ENCODE measurements at regions not wholly inside any gene's neighbourhood (a gene's known extent, or its start where the extent isn't known, plus 50 kb on each side); places are given as distances from the start of the nearest gene placed in this dataset.
"Not testable (repeated sequence)": the region's sequence is repeated elsewhere in the genome, so short reads cannot be mapped to it uniquely, and the experiment has no call there.

DNA sequence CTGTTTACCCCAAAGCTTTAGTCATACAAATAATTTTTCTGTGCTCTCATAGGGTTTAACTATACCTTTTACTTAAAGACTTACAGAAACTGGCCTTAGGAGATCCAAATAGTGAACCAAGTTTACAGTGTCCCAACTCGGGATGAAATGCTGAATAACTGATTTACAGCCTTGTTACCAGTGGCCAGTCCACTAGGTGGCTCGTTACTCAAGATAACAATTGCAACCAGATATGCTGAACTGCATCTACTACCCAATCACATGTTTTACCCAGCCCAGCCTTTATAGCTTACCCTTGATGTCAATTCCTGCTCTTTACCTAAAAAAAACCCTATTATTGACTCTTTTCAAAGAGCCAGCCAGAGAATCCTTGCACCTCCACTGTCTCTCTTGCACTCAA, 1148.8 kb upstream of the ADGRL4 start:
- Histone ChIP-seq H3K9me3 (no peaks in the 10 kb centered on the region), H3K27ac (no peak overlapping the region), H3K4me3 (no peak overlapping the region), H3K4me1 (no peaks in the 10 kb centered on the region), H3K27me3 (no peaks in the 10 kb centered on the region), H3K36me3 (no peaks in the 10 kb centered on the region)
- TF ChIP-seq, protein P1, sequence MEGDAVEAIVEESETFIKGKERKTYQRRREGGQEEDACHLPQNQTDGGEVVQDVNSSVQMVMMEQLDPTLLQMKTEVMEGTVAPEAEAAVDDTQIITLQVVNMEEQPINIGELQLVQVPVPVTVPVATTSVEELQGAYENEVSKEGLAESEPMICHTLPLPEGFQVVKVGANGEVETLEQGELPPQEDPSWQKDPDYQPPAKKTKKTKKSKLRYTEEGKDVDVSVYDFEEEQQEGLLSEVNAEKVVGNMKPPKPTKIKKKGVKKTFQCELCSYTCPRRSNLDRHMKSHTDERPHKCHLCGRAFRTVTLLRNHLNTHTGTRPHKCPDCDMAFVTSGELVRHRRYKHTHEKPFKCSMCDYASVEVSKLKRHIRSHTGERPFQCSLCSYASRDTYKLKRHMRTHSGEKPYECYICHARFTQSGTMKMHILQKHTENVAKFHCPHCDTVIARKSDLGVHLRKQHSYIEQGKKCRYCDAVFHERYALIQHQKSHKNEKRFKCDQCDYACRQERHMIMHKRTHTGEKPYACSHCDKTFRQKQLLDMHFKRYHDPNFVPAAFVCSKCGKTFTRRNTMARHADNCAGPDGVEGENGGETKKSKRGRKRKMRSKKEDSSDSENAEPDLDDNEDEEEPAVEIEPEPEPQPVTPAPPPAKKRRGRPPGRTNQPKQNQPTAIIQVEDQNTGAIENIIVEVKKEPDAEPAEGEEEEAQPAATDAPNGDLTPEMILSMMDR (IDR thresholded peaks at IDR 0.05): no peak
- intact Hi-C loops (cut with DNase I; ENCODE audit: low total_unique reads): no loop called here
- no peak for DNase-seq

DNA sequence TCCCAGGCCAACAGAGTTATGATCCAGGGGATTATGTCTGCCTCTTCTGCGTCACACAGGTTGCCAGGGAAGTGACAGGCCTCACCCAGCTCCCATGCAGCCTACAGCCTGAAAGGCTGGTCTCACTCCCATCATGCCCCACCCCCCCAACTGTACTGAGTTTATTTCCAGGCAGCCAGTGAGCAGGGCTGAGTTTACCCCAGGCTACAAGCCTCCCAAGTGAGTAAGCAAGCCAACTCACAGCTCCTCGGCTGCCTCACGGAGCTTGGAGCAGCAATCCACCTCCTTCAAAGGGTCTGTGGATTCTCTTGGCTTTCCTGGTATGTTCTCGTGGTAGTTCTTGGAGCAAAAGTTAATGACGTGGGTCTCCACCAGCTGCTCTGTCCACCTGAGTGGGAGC, 1147.6 kb upstream of the ADGRL4 start:
- Histone ChIP-seq H3K4me3 (no peak overlapping the region), H3K36me3 (no peaks in the 10 kb centered on the region), H3K4me1 (no peaks in the 10 kb centered on the region), H3K27ac (no peak overlapping the region), H3K27me3 (no peaks in the 10 kb centered on the region), H3K9me3 (no peaks in the 10 kb centered on the region)
- intact Hi-C loops (cut with DNase I; ENCODE audit: low total_unique reads): no loop called here
- DNase-seq: no peak
- TF ChIP-seq, protein P1 (IDR thresholded peaks at IDR 0.05): no peak

DNA sequence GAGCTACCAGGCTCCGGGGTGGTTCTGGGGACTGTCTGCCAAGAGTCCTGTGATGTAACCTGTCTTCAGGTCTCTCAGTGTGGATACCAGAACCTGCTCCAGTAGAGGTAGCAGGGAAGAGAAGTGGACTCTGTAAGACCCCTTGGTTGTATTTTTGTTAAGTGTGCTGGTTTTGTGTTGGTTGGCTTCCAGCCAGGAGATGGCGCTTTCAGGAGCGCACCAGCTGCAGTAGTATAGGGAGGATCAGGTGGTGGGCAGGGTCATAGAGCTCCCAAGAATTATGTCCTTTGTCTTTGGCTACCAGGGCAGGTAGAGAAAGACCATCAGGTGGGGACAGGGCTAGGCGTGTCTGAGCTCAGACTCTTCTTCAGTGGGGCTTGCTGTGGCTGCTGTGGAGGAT, 1147.2 kb upstream of the ADGRL4 start:
- no peaks in the 10 kb centered on the region for H3K4me1 ChIP-seq
- TF ChIP-seq, protein P1 (IDR thresholded peaks at IDR 0.05): no peak
- no peaks in the 10 kb centered on the region for H3K9me3 ChIP-seq
- H3K27me3 ChIP-seq: no peaks in the 10 kb centered on the region
- no peak for DNase-seq
- H3K27ac ChIP-seq: no peak overlapping the region
- no peak overlapping the region for H3K4me3 ChIP-seq
- no peaks in the 10 kb centered on the region for H3K36me3 ChIP-seq
- intact Hi-C loops (cut with DNase I; ENCODE audit: low total_unique reads): no loop called here

DNA sequence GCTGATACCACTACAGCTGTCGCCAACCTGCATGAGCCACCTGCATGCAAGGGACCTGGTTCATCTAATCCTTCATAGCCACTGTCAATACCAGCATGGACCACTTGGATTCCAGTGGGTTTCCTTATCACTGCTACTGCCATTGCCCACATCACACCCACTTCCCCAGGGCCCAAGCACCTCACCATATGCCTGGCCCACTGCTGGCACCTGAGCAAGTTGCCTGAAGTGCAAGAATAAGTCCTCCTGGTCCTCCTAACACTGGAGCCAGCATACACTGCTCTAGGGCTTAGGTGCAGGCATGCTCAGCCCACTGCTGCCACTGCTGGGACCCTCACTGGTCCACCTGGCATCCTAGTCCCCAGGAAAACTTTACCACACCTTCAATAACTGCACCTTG, 1136.8 kb upstream of the ADGRL4 start:
- peaks cover 4 to 9% (median 5%) of the 10 kb centered on the region in 3 donors for H3K9me3 ChIP-seq

DNA sequence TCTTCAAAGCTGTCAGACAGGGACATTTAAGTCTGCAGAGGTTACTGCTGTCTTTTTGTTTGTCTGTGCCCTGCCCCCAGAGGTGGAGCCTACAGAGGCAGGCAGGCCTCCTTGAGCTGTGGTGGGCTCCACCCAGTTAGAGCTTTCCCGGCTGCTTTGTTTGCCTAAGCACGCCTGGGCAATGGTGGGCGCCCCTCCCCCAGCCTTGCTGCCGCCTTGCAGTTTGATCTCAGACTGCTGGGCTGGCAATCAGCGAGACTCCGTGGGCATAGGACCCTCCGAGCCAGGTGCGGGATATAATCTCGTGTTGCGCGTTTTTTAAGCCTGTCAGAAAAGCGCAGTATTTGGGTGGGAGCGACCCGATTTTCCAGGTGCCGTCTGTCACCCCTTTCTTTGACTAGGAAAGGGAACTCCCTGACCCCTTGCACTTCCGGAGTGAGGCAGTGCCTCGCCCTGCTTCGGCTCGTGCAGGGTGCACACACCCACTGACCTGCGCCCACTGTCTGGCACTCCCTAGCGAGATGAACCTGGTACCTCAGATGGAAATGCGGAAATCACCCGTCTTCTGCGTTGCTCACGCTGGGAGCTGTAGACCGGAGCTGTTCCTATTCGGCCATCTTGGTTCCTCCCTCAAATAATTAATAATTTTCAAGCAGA, 1131.5 kb upstream of the ADGRL4 start:
- H3K4me1 ChIP-seq; DNase-seq; intact Hi-C loops (cut with DNase I; ENCODE audit: low total_unique reads); H3K36me3 ChIP-seq; H3K27me3 ChIP-seq; H3K4me3 ChIP-seq; H3K9me3 ChIP-seq; H3K27ac ChIP-seq: not testable (repeated sequence)

More for the DNA sequence above, 1136.8 kb upstream of the ADGRL4 start:
- no peak for DNase-seq
- no peaks in the 10 kb centered on the region for H3K27me3 ChIP-seq
- H3K4me3 ChIP-seq: no peak overlapping the region
- TF ChIP-seq, protein P1 (IDR thresholded peaks at IDR 0.05): no peak
- H3K27ac ChIP-seq: no peak overlapping the region
- intact Hi-C loops (cut with DNase I; ENCODE audit: low total_unique reads): no loop called here
- no peaks in the 10 kb centered on the region for H3K36me3 ChIP-seq
- no peaks in the 10 kb centered on the region for H3K4me1 ChIP-seq

DNA sequence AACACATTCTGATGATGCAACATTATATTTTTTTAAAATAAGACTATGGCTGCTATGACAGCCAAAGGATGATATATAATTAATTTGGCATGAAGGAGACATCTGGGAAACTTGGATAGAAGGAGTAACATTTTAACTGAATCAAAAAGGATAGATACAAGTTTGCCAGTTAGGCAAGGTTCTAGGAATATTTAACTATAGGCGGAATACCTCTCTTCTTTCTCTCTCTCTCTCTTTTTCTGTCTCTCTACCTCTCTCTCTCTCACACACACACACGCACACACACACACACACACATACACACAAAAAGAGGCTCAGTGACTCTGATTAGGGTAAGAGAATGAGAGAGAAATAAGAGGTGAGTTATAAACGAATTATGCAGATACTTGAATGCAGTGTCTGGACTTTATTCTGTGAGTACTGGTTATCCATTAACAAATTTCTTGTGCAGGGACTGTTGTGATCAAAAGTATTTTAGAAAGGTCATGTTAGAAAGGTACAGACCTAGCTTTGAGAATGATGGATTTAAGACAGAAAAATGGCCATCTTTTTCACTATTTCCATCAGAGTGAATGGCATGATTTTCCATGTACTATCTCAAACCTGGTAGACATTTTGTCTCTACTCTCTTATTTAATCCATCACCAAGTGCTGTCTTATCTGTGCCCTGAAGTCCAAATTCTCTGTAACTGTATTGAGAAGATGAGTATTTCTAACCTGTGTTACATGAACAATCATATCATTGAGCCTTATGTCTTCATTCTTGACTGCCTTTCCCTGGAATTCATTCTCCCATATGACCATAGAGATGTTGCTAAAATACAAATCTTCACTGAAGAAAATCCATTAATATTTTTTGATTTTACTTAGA, 1106.9 kb upstream of the ADGRL4 start:
- Histone ChIP-seq H3K4me3 (no peak overlapping the region), H3K27ac (no peak overlapping the region), H3K9me3 (peaks cover 0 to 24% (median 8%) of the 10 kb centered on the region in 3 donors), H3K4me1 (no peaks in the 10 kb centered on the region), H3K36me3 (no peaks in the 10 kb centered on the region), H3K27me3 (no peaks in the 10 kb centered on the region)
- TF ChIP-seq, protein P1 (IDR thresholded peaks at IDR 0.05): no peak
- no peak for DNase-seq
- intact Hi-C loops (cut with DNase I; ENCODE audit: low total_unique reads): no loop called here

All from tibial artery (tissue), 4 donors.